LHCN-M2 (cell line): ENCODE measurements at regions not wholly inside any gene's neighbourhood (a gene's known extent, or its start where the extent isn't known, plus 50 kb on each side); places are given as distances from the start of the nearest gene placed in this dataset.
A peak's percentile ranks its signal among the peaks of the same experiment; 100 is the strongest.

Source experiments
- DNase-seq: peaks from one replicate; pipeline ENCODE4 v3.0.0-alpha.2; 2012; ENCODE audit warnings: low read depth

DNA sequence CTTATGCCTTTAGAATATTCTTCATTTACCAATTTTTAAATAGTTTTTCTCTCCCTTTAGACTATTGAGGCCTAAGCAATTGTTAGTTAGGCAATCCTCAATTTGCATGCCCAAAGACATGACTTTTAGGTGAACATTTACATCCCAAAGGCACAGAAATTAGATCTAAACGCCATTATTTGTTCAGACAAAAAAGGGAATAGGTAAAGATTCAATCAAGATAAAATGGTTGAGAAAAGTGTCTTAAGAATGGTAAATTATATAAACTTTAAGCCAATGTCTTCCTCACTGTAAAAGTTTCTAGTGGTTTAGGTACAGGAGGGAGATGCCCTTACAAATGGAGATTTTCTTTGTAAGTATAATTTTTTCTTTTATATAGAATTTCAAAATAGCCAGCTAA, 50.2 kb upstream of the MME start:
- no peak for DNase-seq

GRCh38 chr3:155026999-155027591, 53.0 kb upstream of the MME start:
- DNase-seq, result peak; percentile 19

DNA sequence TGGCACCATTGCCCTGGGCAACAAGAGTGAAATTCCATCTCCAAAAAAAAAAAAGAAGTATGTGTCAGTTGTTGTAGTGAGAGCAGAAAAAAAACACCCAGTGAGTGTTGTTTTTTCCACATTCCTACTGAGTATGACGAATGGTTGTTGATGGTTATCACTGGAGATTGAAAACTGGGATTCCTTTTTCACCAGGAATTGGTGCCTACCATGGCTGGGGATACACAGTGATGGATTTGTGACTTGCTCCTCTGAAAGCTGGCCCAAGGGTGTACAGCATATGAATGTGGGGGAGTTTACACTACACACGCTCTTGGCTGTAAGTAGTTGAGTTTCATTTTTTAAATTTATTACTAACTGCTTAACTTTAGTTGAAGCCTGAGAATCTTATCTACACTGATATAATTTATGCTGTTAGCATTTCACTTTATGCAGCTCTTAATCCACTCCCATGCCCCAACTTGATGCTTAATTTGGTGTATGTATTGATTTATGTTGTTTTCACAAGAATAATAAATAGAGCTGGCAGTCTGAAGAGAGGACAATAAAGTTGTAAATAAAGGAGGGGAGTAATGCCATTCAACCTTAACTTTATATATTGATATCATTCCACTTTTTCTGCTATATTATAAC, 56.0 kb upstream of the MME start:
- DNase-seq, result peak; percentile 22

GRCh38 chr3:155022896-155023295, 57.2 kb upstream of the MME start:
- no peak for DNase-seq

DNA sequence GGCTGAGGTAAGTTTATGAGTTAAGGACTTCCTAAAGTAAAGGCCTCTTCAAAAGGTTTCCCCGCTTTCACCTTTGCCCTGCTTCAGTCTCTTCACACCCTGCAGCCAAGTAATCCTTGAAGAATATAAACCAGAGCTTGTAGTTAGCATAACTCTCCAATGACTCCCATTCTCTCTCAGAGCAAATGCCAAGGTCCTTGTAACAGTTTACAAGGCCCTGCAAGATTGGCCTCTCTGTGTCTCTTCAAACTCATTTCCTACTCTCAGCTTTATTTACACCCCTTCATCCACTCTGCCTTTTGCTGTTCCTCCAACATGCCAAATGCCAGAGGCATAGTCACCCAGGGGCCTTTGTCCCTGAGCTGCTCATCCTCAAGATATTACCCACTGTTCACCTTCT, 60.5 kb upstream of the MME start:
- peak; percentile 10 for DNase-seq

GRCh38 chr3:155018621-155019330, 61.3 kb upstream of the MME start:
- DNase-seq, result peak; percentile 77

DNA sequence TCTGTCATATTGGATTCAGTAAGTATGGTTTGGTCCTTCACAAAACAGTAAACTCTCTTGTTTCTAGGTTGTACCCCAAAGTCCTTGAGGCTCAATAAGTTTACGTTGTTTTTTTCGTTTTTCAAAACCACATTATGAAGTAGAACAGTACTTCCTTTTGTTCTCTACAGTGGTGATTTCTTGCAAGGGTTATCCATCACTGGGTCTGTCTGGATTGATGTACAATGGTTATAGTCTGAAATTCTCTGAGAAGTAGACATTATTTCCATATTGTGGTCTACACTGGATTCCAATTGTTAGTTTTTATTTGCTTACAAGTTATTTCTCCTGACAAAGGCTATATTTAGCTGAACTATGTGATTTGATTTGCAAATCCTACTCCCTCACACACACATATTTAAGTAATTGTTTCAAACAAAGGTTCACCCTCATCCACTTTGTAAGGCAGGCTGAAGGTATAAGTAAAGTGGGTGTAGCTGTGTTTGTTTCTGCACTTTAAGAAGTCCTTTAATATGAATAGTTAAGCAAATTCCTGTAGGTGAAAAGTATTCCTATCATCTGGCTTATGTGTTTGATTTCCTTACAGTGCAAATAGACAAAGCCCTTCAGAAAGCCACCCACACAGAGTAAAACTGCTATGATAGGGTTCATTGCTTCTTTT, 64.2 kb upstream of the MME start:
- no peak for DNase-seq

GRCh38 chr3:155014953-155015352, 65.2 kb upstream of the MME start:
- DNase-seq, result no peak

DNA sequence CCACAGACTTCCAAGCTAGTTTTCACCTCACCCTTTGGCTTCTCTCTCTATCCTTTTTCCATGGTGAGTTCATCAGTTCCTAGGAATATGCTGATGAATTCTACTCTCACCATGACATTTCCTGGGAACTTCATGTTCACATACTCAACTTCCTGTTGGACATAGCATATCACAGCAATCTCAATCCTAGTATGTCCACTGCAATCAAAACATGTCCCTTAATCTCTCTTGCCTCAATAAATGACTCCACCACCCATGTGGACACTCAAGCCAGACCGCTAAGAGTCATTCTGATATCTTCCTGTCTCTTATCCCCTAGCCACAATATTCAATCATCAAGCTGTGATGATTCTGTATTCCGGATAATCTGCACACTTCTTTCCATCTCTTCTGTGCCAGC, 66.7 kb upstream of the MME start:
- DNase-seq, result no peak

DNA sequence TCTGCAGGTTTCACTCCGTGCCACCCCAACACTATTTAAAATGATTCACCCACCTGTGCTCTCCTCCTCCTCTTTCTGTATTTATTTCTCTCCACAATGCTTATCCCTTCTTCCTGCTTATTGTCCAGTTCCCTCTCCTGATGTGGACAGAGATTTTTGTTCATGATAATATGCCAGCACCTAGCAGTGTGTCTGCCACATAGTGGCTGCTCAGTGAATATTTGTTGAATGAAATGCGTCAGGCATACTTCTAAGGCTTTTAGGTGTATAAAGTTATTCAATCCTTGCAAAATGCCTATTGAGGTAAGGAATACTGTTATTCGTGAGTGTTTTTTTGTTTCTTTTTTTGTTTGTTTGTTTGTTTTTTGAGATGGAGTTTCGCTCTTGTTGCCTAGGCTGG, 67.5 kb upstream of the MME start:
- DNase-seq, result no peak

- no peak for DNase-seq
These were observed 69.7 kb upstream of the MME start for GRCh38 chr3:155010416-155010815.

DNA sequence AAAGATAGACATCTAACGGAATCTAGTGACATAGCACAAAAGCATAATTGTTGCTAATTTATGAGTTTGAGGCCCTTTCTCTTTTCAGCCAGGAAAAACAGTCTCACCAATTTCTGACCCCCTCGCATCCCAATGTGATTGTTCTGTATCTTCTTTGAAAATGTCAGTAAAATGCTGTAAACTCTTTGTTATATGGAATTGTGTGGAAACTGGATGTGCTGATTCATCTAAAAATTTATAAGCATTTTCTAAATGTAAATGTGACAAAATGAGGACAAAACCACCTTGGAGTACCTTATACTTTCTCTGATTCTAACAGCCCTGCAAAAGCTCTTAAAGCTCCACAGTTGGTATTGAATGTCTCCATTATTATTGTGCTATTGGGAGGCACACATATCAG, 70.9 kb upstream of the MME start:
- no peak for DNase-seq

GRCh38 chr3:155007729-155008128, 72.4 kb upstream of the MME start:
- no peak for DNase-seq

DNA sequence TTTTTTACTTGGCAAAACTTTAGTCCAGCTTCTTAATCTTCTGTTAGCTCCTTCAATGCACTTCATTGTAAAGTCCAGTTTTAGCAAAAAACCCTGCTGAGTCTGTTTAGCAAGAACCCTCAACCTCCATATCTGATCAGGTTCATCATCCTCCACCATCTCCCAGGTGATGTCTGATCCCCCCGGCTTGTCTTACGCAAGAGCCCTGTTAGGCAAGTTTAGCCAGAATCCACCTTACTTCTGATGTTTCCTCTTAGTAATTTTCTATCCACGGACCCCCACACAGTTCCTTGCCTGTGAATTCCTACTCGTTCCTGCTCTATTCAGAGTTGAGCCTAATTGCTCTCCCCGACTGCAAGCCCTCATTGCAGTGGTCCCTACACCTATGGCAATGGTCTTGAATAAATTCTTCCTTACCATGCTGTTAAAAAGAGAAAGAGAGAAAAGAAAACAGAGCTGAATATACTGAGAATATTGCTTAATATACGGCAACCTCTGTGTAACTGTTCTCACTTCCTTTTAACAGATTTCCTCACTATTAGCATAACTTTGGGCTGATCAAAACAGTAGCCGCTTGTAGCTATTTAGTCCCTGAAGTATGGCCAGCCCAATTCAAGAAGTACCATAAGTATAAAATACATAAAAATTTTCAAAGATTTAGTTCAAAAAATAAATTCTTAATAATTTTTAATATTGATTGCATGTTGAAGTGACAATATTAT, 78.7 kb upstream of the MME start:
- DNase-seq, result no peak

GRCh38 chr3:154992655-154993054, 87.5 kb upstream of the MME start:
- no peak for DNase-seq

- DNase-seq, result no peak
These were observed 89.6 kb upstream of the MME start for GRCh38 chr3:154990543-154990942.

DNA sequence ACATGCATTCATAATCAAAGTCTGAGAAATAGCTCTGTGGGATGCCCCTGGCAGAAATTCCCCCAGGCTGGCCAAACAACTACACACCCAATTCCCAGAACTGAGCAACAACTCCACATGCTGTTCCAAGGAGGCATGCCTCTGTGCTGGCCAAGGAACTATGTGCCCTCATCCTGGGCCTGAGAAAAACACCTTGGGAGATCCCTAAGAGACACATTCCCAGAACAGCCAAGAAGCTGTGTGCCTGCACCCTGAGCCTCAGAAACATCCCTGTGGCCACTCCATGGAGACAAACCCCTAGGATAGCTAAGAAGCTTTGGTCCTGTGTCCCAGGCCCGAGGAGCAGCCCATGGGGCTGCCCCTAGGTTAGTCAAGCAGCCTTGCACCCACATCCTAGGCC, 92.3 kb upstream of the MME start:
- DNase-seq, result no peak

DNA sequence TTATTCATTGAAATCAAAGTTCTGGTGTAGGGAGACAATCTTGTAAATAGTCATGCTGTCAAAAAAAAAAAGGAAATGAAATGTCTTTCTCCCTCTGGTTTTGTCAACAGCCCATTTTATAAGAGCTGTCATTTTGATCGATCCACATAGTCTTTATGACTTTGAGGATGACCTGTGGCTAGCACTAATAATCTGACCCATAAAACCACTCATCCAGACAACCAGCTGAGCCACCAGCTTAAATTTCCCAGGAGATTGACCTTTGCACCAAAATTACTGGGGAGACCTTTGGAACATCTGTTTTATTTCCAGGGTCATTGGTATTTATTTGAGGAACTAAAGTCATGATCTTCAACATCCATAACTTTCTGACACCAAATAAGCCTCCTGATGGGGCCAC, 98.5 kb upstream of the MME start:
- no peak for DNase-seq

GRCh38 chr3:154981201-154981600, 98.9 kb upstream of the MME start:
- DNase-seq, result peak; percentile 12

GRCh38 chr3:154979331-154979730, 100.8 kb upstream of the MME start:
- no peak for DNase-seq

- DNase-seq, result no peak
These were observed 102.5 kb upstream of the MME start for GRCh38 chr3:154977666-154978065.
